Tibial nerve (tissue), 4 donors: ENCODE measurements at regions not wholly inside any gene's neighbourhood (a gene's known extent, or its start where the extent isn't known, plus 50 kb on each side); places are given as distances from the start of the nearest gene placed in this dataset.

Experiments
- DNase-seq, 2 donors: peaks; one replicate each; pipeline ENCODE4 v3.0.0-alpha.2; 2019; ENCODE audit warnings: low spot score in 2 of 2
- H3K27ac ChIP-seq, 4 donors: fragments of 200-600 bp; sonication (generic) in 3 of 4; one replicate each; pipeline ENCODE4 v1.5.1; 2017 to 2019; ENCODE audit warnings: mild to moderate bottlenecking in 1 of 4
- H3K27me3 ChIP-seq, 2 donors: fragments of 200-600 bp; sonication (generic) in 1 of 2; one replicate each; pipeline versions ENCODE4 v1.5.1 to v1.6.0; 2017 to 2019
- H3K36me3 ChIP-seq, 3 donors: fragments of 200-600 bp; sonication (generic); one replicate each; pipeline ENCODE4 v1.5.1; 2018 to 2019
- H3K4me1 ChIP-seq, 4 donors: fragments of 200-600 bp; sonication (generic) in 3 of 4; one replicate each; pipeline ENCODE4 v1.5.1; 2017 to 2019
- H3K4me3 ChIP-seq, 4 donors: fragments of 200-600 bp; sonication (generic) in 3 of 4; one replicate each; pipeline ENCODE4 v1.5.1; 2017 to 2019; ENCODE audit warnings: mild to moderate bottlenecking in 1 of 4, moderate library complexity in 1 of 4
- H3K9me3 ChIP-seq, 4 donors: fragments of 200-600 bp; sonication (generic) in 3 of 4; one replicate each; pipeline ENCODE4 v1.5.1; 2017 to 2019
- CTCF ChIP-seq, 5 experiments: fragments of 200-600 bp in 3 of 5; fragments of 450-650 bp in 2 of 5; sonication (generic) in 3 of 5; IDR thresholded peaks; one replicate each; pipeline ENCODE4 v1.5.1; 2016 to 2019; ENCODE audit warnings: antibody characterized with exemption in 5 of 5, mild to moderate bottlenecking in 3 of 5, moderate library complexity in 2 of 5
- EP300 ChIP-seq, 2 donors: sonication (generic); formaldehyde crosslinking; IDR thresholded peaks; one replicate each; pipeline ENCODE4 v1.6.1; 2017; ENCODE audit warnings: antibody characterized with exemption in 2 of 2, mild to moderate bottlenecking in 1 of 2
- POLR2A ChIP-seq, 2 donors: fragments of 450-650 bp; IDR thresholded peaks; one replicate each; pipeline ENCODE4 v1.6.1; 2017; ENCODE audit warnings: antibody characterized with exemption in 2 of 2, mild to moderate bottlenecking in 2 of 2, moderate library complexity in 2 of 2
- WGBS, 2 donors: methylation state at CpG; one replicate each; pipeline ENCODE4 v1.1.5; 2018; 5-methylcytosine and 5-hydroxymethylcytosine counted together

GRCh38 chr5:158609333-158610050 is 490.2 kb downstream of the EBF1 start:
- no peak overlapping the region for H3K27ac ChIP-seq

GRCh38 chr5:158607088-158607487 is 492.6 kb downstream of the EBF1 start:
- Histone ChIP-seq H3K27me3 (no peaks in the 10 kb centered on the region), H3K4me3 (no peak overlapping the region), H3K36me3 (no peaks in the 10 kb centered on the region), H3K27ac (no peak overlapping the region), H3K9me3 (no peaks in the 10 kb centered on the region), H3K4me1 (no peaks in the 10 kb centered on the region)
- DNase-seq = no peak
- WGBS, 2 donors = 74 to 78% methylated on average over 2 of the region's 2 CpGs
- TF ChIP-seq CTCF (IDR thresholded peaks at IDR 0.05) (no peak), EP300 (IDR thresholded peaks at IDR 0.05) (no peak), POLR2A (IDR thresholded peaks at IDR 0.05) (no peak)

More at GRCh38 chr5:158609333-158610050, 490.2 kb downstream of the EBF1 start:
- TF ChIP-seq CTCF (IDR thresholded peaks at IDR 0.05) (no peak), POLR2A (IDR thresholded peaks at IDR 0.05) (no peak), EP300 (IDR thresholded peaks at IDR 0.05) (no peak)
- 78 to 80% methylated on average over 9 of the region's 9 CpGs for whole genome bisulfite sequencing, 2 donors
- H3K4me1 ChIP-seq = no peaks in the 10 kb centered on the region
- H3K9me3 ChIP-seq = no peaks in the 10 kb centered on the region
- no peak for DNase-seq
- H3K36me3 ChIP-seq = no peaks in the 10 kb centered on the region
- H3K27me3 ChIP-seq = no peaks in the 10 kb centered on the region
- H3K4me3 ChIP-seq = no peak overlapping the region

DNA sequence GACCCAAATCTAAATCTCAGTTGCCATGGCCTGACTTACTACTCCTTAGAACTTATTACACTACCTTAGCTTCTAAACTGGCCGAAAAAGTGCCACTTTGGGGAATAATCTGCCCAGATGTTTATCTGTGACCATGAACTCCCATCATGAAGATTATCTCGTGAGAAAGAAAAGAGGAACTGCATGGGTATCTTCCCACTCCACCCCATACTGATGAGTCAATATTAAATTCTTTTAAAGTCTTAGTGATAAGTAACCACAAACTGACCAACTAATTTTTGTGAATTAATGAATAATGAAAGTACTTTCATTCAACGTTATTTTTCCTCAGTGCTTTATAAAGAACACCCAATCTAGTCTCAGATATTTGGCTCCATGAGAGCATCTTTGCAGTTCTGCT is 493.5 kb downstream of the EBF1 start:
- H3K27me3 ChIP-seq = no peaks in the 10 kb centered on the region
- no peaks in the 10 kb centered on the region for H3K4me1 ChIP-seq
- TF ChIP-seq EP300 (IDR thresholded peaks at IDR 0.05) (no peak), POLR2A (IDR thresholded peaks at IDR 0.05) (no peak), CTCF (IDR thresholded peaks at IDR 0.05) (no peak)
- H3K4me3 ChIP-seq = no peak overlapping the region
- H3K36me3 ChIP-seq = no peaks in the 10 kb centered on the region
- no peaks in the 10 kb centered on the region for H3K9me3 ChIP-seq
- WGBS, 2 donors = 83 to 85% methylated on average over 3 of the region's 3 CpGs
- H3K27ac ChIP-seq = no peak overlapping the region
- no peak for DNase-seq

DNA sequence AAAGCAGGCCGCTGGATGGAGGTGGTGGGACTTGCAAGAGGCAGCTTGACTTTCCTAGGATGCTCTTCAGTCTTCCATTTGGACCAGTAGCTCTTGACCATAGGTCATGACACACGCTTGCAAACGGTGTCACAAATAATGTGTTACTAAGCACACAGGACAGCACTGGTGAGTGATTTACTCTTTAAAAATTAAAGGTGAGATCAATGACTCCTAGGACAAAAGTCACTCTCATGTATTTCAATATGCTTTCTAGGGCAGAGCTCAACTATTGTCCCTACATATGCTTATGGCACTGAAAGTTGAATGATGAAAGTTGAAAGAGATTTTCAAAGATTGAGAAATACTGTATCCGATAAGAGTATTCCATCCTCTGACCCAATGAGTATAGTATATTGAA is 496.7 kb downstream of the EBF1 start:
- Histone ChIP-seq H3K36me3 (no peaks in the 10 kb centered on the region), H3K9me3 (no peaks in the 10 kb centered on the region), H3K4me3 (no peak overlapping the region), H3K27ac (no peak overlapping the region), H3K27me3 (no peaks in the 10 kb centered on the region), H3K4me1 (peaks cover 0 to 3% (median 0%) of the 10 kb centered on the region in 4 donors)
- TF ChIP-seq EP300 (IDR thresholded peaks at IDR 0.05) (no peak), POLR2A (IDR thresholded peaks at IDR 0.05) (no peak), CTCF (IDR thresholded peaks at IDR 0.05) (no peak)
- 98 to 99% methylated on average over 4 of the region's 4 CpGs for WGBS, 2 donors
- no peak for DNase-seq

GRCh38 chr5:158601118-158601517 is 498.6 kb downstream of the EBF1 start:
- H3K36me3 ChIP-seq = no peaks in the 10 kb centered on the region
- DNase-seq = no peak
- no peak overlapping the region for H3K27ac ChIP-seq
- TF ChIP-seq EP300 (IDR thresholded peaks at IDR 0.05) = no peak
- TF ChIP-seq POLR2A (IDR thresholded peaks at IDR 0.05) = no peak
- no peak for TF ChIP-seq CTCF (IDR thresholded peaks at IDR 0.05)
- no peaks in the 10 kb centered on the region for H3K27me3 ChIP-seq
- peaks cover 0 to 3% (median 0%) of the 10 kb centered on the region in 4 donors for H3K4me1 ChIP-seq
- WGBS, 2 donors = 92 to 98% methylated on average over 3 of the region's 3 CpGs
- H3K9me3 ChIP-seq = no peaks in the 10 kb centered on the region
- no peak overlapping the region for H3K4me3 ChIP-seq
